Left hindlimb (tissue), 1 donor: ENCODE measurements at regions not wholly inside any gene's neighbourhood (a gene's known extent, or its start where the extent isn't known, plus 50 kb on each side); places are given as distances from the start of the nearest gene placed in this dataset.
"Not testable (repeated sequence)": the region's sequence is repeated elsewhere in the genome, so short reads cannot be mapped to it uniquely, and the experiment has no call there.

Experiments used
- DNase-seq: peaks from one replicate; pipeline ENCODE4 v3.0.0-alpha.2; 2018

GRCh38 chr11:11715075-11715474, 93.3 kb upstream of the GALNT18 start:
- DNase-seq, result not testable (repeated sequence)

GRCh38 chr11:11710556-11710955, 88.8 kb upstream of the GALNT18 start:
- no peak for DNase-seq

GRCh38 chr11:11709447-11710239, 87.8 kb upstream of the GALNT18 start:
- DNase-seq, result no peak

- DNase-seq, result no peak
Measured at GRCh38 chr11:11708256-11708655, 86.5 kb upstream of the GALNT18 start.

GRCh38 chr11:11706028-11706427, 84.2 kb upstream of the GALNT18 start:
- DNase-seq, result no peak

- DNase-seq, result no peak
Measured at GRCh38 chr11:11703885-11704284, 82.1 kb upstream of the GALNT18 start.

- no peak for DNase-seq
Measured at GRCh38 chr11:11701070-11701469, 79.3 kb upstream of the GALNT18 start.

- DNase-seq, result no peak
Measured at GRCh38 chr11:11697796-11698195, 76.0 kb upstream of the GALNT18 start.

- DNase-seq, result no peak
Measured at GRCh38 chr11:11691296-11692151, 69.7 kb upstream of the GALNT18 start.

GRCh38 chr11:11681536-11681935, 59.7 kb upstream of the GALNT18 start:
- DNase-seq, result no peak

- no peak for DNase-seq
Measured at GRCh38 chr11:11677672-11678356, 56.0 kb upstream of the GALNT18 start.

GRCh38 chr11:11675671-11676181, 53.9 kb upstream of the GALNT18 start:
- no peak for DNase-seq

GRCh38 chr11:11672789-11673188, 51.0 kb upstream of the GALNT18 start:
- no peak for DNase-seq

GRCh38 chr11:11672101-11672500, 50.3 kb upstream of the GALNT18 start:
- no peak for DNase-seq
